SK-N-SH treated with all-trans-retinoic acid at 6 μM for 48 hours (cell line): ENCODE measurements at regions not wholly inside any gene's neighbourhood (a gene's known extent, or its start where the extent isn't known, plus 50 kb on each side); places are given as distances from the start of the nearest gene placed in this dataset.
"Not testable (repeated sequence)": the region's sequence is repeated elsewhere in the genome, so short reads cannot be mapped to it uniquely, and the experiment has no call there.

Experiments
- ATAC-seq: fragments of 200-7000 bp; cut with Tn5 transposase; 3 replicates; pipeline ENCODE4 v1.9.1; 2020; ENCODE audit warnings: mild to moderate bottlenecking, moderate library complexity
- ARNTL ChIP-seq: fragments of 450-650 bp; formaldehyde crosslinking; IDR thresholded peaks from 2 replicates; pipeline ENCODE4 v1.5.0; 2020; ENCODE audit warnings: low read depth, mild to moderate bottlenecking, moderate library complexity, borderline replicate concordance
- BACH2 ChIP-seq: fragments of 250-450 bp; sonication (Bioruptor Pico); IDR thresholded peaks from 2 replicates; pipeline ENCODE4 v1.9.0; 2021; ENCODE audit warnings: mild to moderate bottlenecking, borderline replicate concordance
- CSDC2 ChIP-seq: fragments of 250-450 bp; sonication (Bioruptor Pico); IDR thresholded peaks from 2 replicates; pipeline ENCODE4 v1.5.0; 2020; ENCODE audit warnings: mild to moderate bottlenecking, moderate library complexity
- ESRRG ChIP-seq: fragments of 250-450 bp; sonication (Bioruptor Pico); IDR thresholded peaks from 2 replicates; pipeline ENCODE4 v1.6.1; 2021; ENCODE audit warnings: mild to moderate bottlenecking
- GLIS3 ChIP-seq: fragments of 250-450 bp; sonication (Bioruptor Pico); IDR thresholded peaks from 2 replicates; pipeline ENCODE4 v1.5.0; 2020; ENCODE audit warnings: mild to moderate bottlenecking, moderate library complexity
- ISL1 ChIP-seq: fragments of 250-450 bp; sonication (Bioruptor Pico); IDR thresholded peaks from 2 replicates; pipeline ENCODE4 v2.1.2; 2022; ENCODE audit warnings: mild to moderate bottlenecking, moderate library complexity
- OSR1 ChIP-seq: fragments of 250-450 bp; sonication (Bioruptor Pico); IDR thresholded peaks from 2 replicates; pipeline ENCODE4 v1.8.0; 2022; ENCODE audit warnings: moderate library complexity, mild to moderate bottlenecking, inconsistent platforms
- PPARA ChIP-seq: fragments of 250-450 bp; sonication (Bioruptor Pico); IDR thresholded peaks from 2 replicates; pipeline ENCODE4 v1.5.0; 2020; ENCODE audit warnings: mild to moderate bottlenecking, borderline replicate concordance
- RARB ChIP-seq: fragments of 250-450 bp; sonication (Bioruptor Pico); IDR thresholded peaks from 2 replicates; pipeline ENCODE4 v1.8.0; 2021; ENCODE audit warnings: mild to moderate bottlenecking, moderate library complexity
- SNAI2 ChIP-seq: fragments of 250-450 bp; sonication (Bioruptor Pico); IDR thresholded peaks from 2 replicates; pipeline ENCODE4 v1.5.0; 2020; ENCODE audit warnings: mild to moderate bottlenecking, moderate library complexity
- TCF4 ChIP-seq: fragments of 250-450 bp; sonication (Bioruptor Pico); IDR thresholded peaks from 2 replicates; pipeline ENCODE4 v1.8.0; 2021; ENCODE audit warnings: mild to moderate bottlenecking, moderate library complexity, borderline replicate concordance
- TOX ChIP-seq: fragments of 250-450 bp; sonication (Bioruptor Pico); IDR thresholded peaks from 2 replicates; pipeline ENCODE4 v1.8.0; 2021; ENCODE audit warnings: mild to moderate bottlenecking, moderate library complexity, borderline replicate concordance
- ZC3H10 ChIP-seq: fragments of 250-450 bp; sonication (Bioruptor Pico); IDR thresholded peaks from 2 replicates; pipeline ENCODE4 v1.5.1; 2021; ENCODE audit warnings: mild to moderate bottlenecking, moderate library complexity
- ZFP3 ChIP-seq: fragments of 250-450 bp; sonication (Bioruptor Pico); IDR thresholded peaks from 2 replicates; pipeline ENCODE4 v1.5.0; 2020; ENCODE audit warnings: mild to moderate bottlenecking, moderate library complexity
- ZFP30 ChIP-seq: fragments of 450-650 bp; formaldehyde crosslinking; IDR thresholded peaks from 2 replicates; pipeline ENCODE4 v1.5.0; 2022; ENCODE audit warnings: mild to moderate bottlenecking, moderate library complexity
- ZNF565 ChIP-seq: fragments of 450-650 bp; formaldehyde crosslinking; conservative IDR thresholded peaks from 2 replicates; pipeline ENCODE4 v1.5.0; 2020; ENCODE audit warnings: low read depth, mild to moderate bottlenecking, moderate library complexity
- TF ChIP-seq, protein P1 (sequence below): fragments of 250-450 bp; sonication (Bioruptor Pico); IDR thresholded peaks from 2 replicates; pipeline ENCODE4 v1.8.0; 2020; ENCODE audit warnings: mild to moderate bottlenecking, moderate library complexity, borderline replicate concordance
- TF ChIP-seq, protein P2 (sequence below): fragments of 250-450 bp; sonication (Bioruptor Pico); IDR thresholded peaks from 2 replicates; pipeline ENCODE4 v1.5.0; 2020; ENCODE audit warnings: mild to moderate bottlenecking, moderate library complexity
- TF ChIP-seq, protein P3 (sequence below): fragments of 250-450 bp; sonication (Bioruptor Pico); IDR thresholded peaks from 2 replicates; pipeline ENCODE4 v1.8.0; 2021; ENCODE audit warnings: low read depth, mild to moderate bottlenecking, moderate library complexity, borderline replicate concordance
- TF ChIP-seq, protein P4 (sequence below): fragments of 250-450 bp; sonication (Bioruptor Pico); IDR thresholded peaks from 2 replicates; pipeline ENCODE4 v1.5.1; 2020; ENCODE audit warnings: low read depth, mild to moderate bottlenecking, moderate library complexity
- TF ChIP-seq, protein P5 (sequence below): fragments of 250-450 bp; sonication (Bioruptor Pico); IDR thresholded peaks from 2 replicates; pipeline ENCODE4 v1.5.1; 2021; ENCODE audit warnings: mild to moderate bottlenecking, moderate library complexity

DNA sequence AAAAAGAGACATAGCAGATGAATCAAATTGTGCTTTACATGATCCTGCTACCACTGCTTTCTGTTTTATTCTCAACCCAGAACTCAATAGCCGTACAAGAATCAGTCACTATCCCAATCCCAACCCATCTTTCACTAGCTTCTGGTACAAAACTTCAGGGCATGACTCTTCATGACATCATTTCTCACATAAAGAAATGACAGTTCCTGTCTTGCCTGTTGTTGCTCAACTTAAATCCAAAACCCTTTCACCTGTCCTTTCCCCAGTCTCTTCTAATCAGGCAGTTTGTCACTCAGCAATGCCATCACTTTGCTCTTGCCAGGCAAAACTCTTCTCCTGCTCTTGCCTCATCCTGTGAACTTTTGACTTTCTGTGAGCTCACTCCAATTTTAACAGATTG, 962.8 kb downstream of the GALC start (continued):
- TF ChIP-seq, protein P1, sequence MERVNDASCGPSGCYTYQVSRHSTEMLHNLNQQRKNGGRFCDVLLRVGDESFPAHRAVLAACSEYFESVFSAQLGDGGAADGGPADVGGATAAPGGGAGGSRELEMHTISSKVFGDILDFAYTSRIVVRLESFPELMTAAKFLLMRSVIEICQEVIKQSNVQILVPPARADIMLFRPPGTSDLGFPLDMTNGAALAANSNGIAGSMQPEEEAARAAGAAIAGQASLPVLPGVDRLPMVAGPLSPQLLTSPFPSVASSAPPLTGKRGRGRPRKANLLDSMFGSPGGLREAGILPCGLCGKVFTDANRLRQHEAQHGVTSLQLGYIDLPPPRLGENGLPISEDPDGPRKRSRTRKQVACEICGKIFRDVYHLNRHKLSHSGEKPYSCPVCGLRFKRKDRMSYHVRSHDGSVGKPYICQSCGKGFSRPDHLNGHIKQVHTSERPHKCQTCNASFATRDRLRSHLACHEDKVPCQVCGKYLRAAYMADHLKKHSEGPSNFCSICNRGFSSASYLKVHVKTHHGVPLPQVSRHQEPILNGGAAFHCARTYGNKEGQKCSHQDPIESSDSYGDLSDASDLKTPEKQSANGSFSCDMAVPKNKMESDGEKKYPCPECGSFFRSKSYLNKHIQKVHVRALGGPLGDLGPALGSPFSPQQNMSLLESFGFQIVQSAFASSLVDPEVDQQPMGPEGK: no peak
- TF ChIP-seq BACH2 (no peak), CSDC2 (no peak), ESRRG (CRISPR knock-in tag) (no peak), OSR1 (CRISPR knock-in tag) (no peak), TCF4 (CRISPR knock-in tag) (no peak)

DNA sequence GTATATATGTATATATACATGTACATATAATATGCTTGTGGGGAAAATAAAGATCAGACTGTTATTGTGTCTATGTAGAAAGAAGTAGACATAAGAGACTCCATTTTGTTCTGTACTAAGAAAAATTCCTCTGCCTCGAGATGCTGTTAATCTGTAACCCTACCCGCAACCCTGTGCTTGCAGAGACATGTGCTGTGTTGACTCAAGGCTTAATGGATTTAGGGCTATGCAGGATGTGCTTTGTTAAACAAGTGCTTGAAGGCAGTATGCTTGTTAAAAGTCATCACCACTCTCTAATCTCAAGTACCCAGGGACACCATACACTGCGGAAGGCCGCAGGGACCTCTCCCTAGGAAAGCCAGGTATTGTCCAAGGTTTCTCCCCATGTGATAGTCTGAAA, 972.9 kb downstream of the GALC start:
- not testable (repeated sequence) for ATAC-seq

DNA sequence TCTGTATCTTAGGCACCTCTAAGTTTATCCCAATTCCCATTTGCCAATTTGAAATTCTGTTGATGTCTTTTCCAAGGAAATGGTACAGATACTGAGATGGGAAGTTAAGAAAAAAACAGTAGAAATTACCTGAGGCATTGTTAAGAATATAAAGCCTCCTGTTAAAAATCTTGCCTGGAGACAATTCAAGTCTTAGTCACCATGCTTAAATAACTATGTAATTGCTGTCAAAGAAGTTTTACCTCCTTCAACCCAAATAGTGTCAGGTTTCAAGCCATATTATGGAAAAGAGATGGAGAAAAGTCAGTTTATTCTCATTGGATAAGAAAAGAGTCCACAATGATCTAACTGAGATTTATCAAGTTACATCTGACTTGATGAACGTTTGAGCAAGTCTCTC, 974.7 kb downstream of the GALC start:
- TF ChIP-seq, protein P1: no peak
- no peak for TF ChIP-seq RARB (CRISPR knock-in tag)
- no peak for TF ChIP-seq TOX (CRISPR knock-in tag)
- no peak for TF ChIP-seq PPARA
- no peak for TF ChIP-seq ISL1 (CRISPR knock-in tag)
- TF ChIP-seq, protein P2, sequence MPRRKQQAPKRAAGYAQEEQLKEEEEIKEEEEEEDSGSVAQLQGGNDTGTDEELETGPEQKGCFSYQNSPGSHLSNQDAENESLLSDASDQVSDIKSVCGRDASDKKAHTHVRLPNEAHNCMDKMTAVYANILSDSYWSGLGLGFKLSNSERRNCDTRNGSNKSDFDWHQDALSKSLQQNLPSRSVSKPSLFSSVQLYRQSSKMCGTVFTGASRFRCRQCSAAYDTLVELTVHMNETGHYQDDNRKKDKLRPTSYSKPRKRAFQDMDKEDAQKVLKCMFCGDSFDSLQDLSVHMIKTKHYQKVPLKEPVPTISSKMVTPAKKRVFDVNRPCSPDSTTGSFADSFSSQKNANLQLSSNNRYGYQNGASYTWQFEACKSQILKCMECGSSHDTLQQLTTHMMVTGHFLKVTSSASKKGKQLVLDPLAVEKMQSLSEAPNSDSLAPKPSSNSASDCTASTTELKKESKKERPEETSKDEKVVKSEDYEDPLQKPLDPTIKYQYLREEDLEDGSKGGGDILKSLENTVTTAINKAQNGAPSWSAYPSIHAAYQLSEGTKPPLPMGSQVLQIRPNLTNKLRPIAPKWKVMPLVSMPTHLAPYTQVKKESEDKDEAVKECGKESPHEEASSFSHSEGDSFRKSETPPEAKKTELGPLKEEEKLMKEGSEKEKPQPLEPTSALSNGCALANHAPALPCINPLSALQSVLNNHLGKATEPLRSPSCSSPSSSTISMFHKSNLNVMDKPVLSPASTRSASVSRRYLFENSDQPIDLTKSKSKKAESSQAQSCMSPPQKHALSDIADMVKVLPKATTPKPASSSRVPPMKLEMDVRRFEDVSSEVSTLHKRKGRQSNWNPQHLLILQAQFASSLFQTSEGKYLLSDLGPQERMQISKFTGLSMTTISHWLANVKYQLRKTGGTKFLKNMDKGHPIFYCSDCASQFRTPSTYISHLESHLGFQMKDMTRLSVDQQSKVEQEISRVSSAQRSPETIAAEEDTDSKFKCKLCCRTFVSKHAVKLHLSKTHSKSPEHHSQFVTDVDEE (CRISPR knock-in tag): no peak
- TF ChIP-seq ZFP30 (CRISPR knock-in tag): no peak
- TF ChIP-seq, protein P3, sequence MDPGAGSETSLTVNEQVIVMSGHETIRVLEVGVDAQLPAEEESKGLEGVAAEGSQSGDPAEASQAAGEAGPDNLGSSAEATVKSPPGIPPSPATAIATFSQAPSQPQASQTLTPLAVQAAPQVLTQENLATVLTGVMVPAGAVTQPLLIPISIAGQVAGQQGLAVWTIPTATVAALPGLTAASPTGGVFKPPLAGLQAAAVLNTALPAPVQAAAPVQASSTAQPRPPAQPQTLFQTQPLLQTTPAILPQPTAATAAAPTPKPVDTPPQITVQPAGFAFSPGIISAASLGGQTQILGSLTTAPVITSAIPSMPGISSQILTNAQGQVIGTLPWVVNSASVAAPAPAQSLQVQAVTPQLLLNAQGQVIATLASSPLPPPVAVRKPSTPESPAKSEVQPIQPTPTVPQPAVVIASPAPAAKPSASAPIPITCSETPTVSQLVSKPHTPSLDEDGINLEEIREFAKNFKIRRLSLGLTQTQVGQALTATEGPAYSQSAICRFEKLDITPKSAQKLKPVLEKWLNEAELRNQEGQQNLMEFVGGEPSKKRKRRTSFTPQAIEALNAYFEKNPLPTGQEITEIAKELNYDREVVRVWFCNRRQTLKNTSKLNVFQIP (CRISPR knock-in tag): no peak
- TF ChIP-seq ESRRG (CRISPR knock-in tag): no peak
- no peak for TF ChIP-seq ARNTL
- no peak for ATAC-seq

DNA sequence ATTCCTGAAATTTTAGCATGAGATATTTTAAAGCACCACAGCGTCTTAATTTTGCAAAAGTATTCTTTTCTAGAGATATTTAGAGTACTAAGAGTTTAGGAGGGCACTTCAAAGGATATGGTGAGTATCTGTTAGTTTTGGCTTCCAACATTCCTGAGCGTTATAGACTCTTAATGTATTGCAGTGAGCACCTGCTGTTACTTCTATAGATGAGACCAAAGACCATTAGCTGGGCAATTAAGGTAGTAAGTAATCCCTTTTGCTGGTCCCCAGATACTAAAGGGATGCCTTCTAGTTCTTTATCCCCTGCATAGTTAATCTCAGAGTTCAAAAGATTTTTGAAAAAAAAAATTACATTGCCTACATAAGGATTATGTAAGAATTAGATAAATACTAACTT, 975.6 kb downstream of the GALC start:
- no peak for ATAC-seq

DNA sequence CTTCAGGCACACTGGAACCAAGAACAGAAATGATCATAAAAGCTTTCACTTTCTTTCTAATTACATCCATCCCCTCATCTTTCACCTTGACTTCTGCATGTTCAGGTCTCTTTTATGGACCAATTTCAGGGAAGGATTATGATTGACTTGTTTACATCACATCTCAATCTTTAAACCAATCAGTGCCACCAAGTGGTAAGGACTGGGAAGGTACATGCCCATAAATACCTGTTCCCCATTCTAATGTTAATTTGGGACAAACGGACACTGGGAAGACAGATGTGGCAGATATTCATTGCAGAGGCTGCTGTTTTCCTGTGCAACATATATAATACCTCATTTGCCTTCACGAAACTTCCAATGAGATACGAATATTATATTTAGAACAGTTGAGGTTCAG, 978.1 kb downstream of the GALC start:
- no peak for ATAC-seq
- no peak for TF ChIP-seq ZFP30 (CRISPR knock-in tag)
- TF ChIP-seq CSDC2: no peak
- no peak for TF ChIP-seq SNAI2 (CRISPR knock-in tag)
- TF ChIP-seq TCF4 (CRISPR knock-in tag): no peak
- TF ChIP-seq ZFP3: no peak
- TF ChIP-seq, protein P4, sequence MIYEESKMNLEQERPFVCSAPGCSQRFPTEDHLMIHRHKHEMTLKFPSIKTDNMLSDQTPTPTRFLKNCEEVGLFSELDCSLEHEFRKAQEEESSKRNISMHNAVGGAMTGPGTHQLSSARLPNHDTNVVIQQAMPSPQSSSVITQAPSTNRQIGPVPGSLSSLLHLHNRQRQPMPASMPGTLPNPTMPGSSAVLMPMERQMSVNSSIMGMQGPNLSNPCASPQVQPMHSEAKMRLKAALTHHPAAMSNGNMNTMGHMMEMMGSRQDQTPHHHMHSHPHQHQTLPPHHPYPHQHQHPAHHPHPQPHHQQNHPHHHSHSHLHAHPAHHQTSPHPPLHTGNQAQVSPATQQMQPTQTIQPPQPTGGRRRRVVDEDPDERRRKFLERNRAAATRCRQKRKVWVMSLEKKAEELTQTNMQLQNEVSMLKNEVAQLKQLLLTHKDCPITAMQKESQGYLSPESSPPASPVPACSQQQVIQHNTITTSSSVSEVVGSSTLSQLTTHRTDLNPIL (CRISPR knock-in tag): no peak
- no peak for TF ChIP-seq GLIS3 (CRISPR knock-in tag)
- TF ChIP-seq, protein P5, sequence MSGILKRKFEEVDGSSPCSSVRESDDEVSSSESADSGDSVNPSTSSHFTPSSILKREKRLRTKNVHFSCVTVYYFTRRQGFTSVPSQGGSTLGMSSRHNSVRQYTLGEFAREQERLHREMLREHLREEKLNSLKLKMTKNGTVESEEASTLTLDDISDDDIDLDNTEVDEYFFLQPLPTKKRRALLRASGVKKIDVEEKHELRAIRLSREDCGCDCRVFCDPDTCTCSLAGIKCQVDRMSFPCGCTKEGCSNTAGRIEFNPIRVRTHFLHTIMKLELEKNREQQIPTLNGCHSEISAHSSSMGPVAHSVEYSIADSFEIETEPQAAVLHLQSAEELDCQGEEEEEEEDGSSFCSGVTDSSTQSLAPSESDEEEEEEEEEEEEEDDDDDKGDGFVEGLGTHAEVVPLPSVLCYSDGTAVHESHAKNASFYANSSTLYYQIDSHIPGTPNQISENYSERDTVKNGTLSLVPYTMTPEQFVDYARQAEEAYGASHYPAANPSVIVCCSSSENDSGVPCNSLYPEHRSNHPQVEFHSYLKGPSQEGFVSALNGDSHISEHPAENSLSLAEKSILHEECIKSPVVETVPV: no peak
- TF ChIP-seq OSR1 (CRISPR knock-in tag): no peak
- TF ChIP-seq ZNF565 (CRISPR knock-in tag): no peak

More for the DNA sequence above, 975.6 kb downstream of the GALC start:
- TF ChIP-seq ZC3H10 (CRISPR knock-in tag) (no peak), ZFP3 (no peak)
